ENCODE measurements at regions not wholly inside any gene's neighbourhood (a gene's known extent, or its start where the extent isn't known, plus 50 kb on each side); places are given as distances from the start of the nearest gene placed in this dataset.
A peak's percentile ranks its signal among the peaks of the same experiment; 100 is the strongest.

GRCh38 chr9:88652876-88653275 lies 117.9 kb downstream of the NXNL2 start:
- Mint-ChIP-seq H3K27ac (peak overlapping the region; percentile 53), H3K9me3 (peaks cover 11% of the 10 kb centered on the region), H3K36me3 (no peaks in the 10 kb centered on the region), H3K27me3 (ENCODE audit: low read depth) (no peaks in the 10 kb centered on the region), H3K4me3 (no peak overlapping the region), H3K4me1 (peaks cover 26% of the 10 kb centered on the region)
- no peak for DNase-seq (ENCODE audit: low spot score in 2 of 2, unreplicated experiment in 2 of 2)
- TF ChIP-seq, protein P1, sequence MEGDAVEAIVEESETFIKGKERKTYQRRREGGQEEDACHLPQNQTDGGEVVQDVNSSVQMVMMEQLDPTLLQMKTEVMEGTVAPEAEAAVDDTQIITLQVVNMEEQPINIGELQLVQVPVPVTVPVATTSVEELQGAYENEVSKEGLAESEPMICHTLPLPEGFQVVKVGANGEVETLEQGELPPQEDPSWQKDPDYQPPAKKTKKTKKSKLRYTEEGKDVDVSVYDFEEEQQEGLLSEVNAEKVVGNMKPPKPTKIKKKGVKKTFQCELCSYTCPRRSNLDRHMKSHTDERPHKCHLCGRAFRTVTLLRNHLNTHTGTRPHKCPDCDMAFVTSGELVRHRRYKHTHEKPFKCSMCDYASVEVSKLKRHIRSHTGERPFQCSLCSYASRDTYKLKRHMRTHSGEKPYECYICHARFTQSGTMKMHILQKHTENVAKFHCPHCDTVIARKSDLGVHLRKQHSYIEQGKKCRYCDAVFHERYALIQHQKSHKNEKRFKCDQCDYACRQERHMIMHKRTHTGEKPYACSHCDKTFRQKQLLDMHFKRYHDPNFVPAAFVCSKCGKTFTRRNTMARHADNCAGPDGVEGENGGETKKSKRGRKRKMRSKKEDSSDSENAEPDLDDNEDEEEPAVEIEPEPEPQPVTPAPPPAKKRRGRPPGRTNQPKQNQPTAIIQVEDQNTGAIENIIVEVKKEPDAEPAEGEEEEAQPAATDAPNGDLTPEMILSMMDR (IDR thresholded peaks at IDR 0.05; ENCODE audit: unreplicated experiment) = no peak

DNA sequence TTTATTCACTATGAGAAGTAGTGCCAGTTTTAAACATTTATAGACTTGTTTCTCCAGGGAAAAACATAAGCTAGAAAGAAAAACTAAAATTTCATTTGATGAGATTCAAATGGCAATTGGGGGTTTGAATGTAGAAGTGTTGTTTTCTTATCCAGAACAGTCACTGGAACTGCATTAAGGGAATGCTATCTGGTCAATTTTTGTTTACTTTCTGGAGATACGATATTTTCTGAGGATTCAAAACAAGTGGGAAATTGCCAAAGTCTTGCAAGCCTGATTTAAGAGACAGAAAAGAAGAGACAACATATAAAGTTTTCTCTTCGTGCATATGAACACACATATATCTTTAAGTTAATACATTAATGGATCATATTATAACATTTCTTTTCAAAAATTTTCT lies 118.4 kb downstream of the NXNL2 start:
- no peaks in the 10 kb centered on the region for H3K27me3 Mint-ChIP-seq (ENCODE audit: low read depth)
- peaks cover 11% of the 10 kb centered on the region for H3K9me3 Mint-ChIP-seq
- no peak overlapping the region for H3K27ac Mint-ChIP-seq
- TF ChIP-seq, protein P1 (IDR thresholded peaks at IDR 0.05; ENCODE audit: unreplicated experiment) = no peak
- no peak overlapping the region for H3K4me3 Mint-ChIP-seq
- H3K4me1 Mint-ChIP-seq = peaks cover 31% of the 10 kb centered on the region
- H3K36me3 Mint-ChIP-seq = no peaks in the 10 kb centered on the region
- DNase-seq (ENCODE audit: low spot score in 2 of 2, unreplicated experiment in 2 of 2) = no peak

GRCh38 chr9:88653911-88654310 lies 118.9 kb downstream of the NXNL2 start:
- TF ChIP-seq, protein P1 (IDR thresholded peaks at IDR 0.05; ENCODE audit: unreplicated experiment) = no peak
- H3K9me3 Mint-ChIP-seq = peaks cover 11% of the 10 kb centered on the region
- no peaks in the 10 kb centered on the region for H3K27me3 Mint-ChIP-seq (ENCODE audit: low read depth)
- no peak overlapping the region for H3K4me3 Mint-ChIP-seq
- H3K36me3 Mint-ChIP-seq = no peaks in the 10 kb centered on the region
- no peak overlapping the region for H3K27ac Mint-ChIP-seq
- no peak for DNase-seq (ENCODE audit: low spot score in 2 of 2, unreplicated experiment in 2 of 2)
- H3K4me1 Mint-ChIP-seq = peaks cover 36% of the 10 kb centered on the region

DNA sequence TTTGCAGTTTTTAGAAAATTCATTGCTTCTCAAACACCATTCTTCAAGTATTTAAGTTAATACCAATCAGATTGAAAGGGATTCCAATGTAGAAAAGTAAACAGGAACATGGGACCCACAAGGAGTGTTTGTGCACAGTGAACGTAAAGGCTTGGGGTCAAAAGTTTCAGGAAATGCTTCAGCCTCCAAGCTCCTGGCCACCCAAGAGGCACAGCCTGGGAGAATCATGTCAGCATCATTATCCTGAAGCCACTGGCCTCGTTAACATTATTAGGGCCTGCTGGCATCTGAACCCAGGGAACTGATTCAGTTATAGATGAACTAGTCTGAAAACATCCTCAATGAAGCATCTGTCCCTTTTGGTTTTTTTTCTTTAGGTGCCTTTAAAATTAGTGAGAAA lies 122.9 kb downstream of the NXNL2 start:
- peak overlapping the region; percentile 81 for H3K27ac Mint-ChIP-seq
- H3K27me3 Mint-ChIP-seq (ENCODE audit: low read depth) = no peaks in the 10 kb centered on the region
- peaks cover 28% of the 10 kb centered on the region for H3K4me1 Mint-ChIP-seq
- peaks cover 8% of the 10 kb centered on the region for H3K9me3 Mint-ChIP-seq
- TF ChIP-seq, protein P1 (IDR thresholded peaks at IDR 0.05; ENCODE audit: unreplicated experiment) = no peak
- DNase-seq (ENCODE audit: low spot score in 2 of 2, unreplicated experiment in 2 of 2) = no peak
- no peaks in the 10 kb centered on the region for H3K36me3 Mint-ChIP-seq
- H3K4me3 Mint-ChIP-seq = no peak overlapping the region

GRCh38 chr9:88658311-88658822 lies 123.4 kb downstream of the NXNL2 start:
- Mint-ChIP-seq H3K27ac (peak overlapping the region; percentile 81), H3K36me3 (no peaks in the 10 kb centered on the region), H3K27me3 (ENCODE audit: low read depth) (no peaks in the 10 kb centered on the region), H3K4me3 (no peak overlapping the region), H3K4me1 (peaks cover 24% of the 10 kb centered on the region), H3K9me3 (peaks cover 8% of the 10 kb centered on the region)
- DNase-seq (ENCODE audit: low spot score in 2 of 2, unreplicated experiment in 2 of 2) = no peak
- TF ChIP-seq, protein P1 (IDR thresholded peaks at IDR 0.05; ENCODE audit: unreplicated experiment) = no peak

DNA sequence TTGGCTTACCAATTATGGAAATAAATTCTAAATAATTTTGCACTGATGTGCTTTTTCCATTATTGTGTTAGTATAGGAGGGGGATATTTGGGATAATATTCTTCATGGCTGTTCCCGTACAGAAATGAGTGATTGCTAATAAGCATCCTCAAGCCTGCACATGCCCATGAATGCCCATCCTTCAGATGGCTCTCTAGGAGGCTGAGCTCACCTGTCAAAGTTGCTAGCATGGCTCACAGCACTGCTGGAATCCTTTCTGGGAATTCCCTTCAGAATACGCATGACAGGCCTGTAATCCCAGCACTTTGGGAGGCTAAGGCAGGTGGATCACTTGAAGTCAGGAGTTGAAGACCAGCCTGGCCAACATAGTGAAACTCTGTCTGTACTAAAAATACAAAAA lies 124.1 kb downstream of the NXNL2 start:
- TF ChIP-seq, protein P1 (IDR thresholded peaks at IDR 0.05; ENCODE audit: unreplicated experiment) = no peak
- H3K36me3 Mint-ChIP-seq = no peaks in the 10 kb centered on the region
- DNase-seq (ENCODE audit: low spot score in 2 of 2, unreplicated experiment in 2 of 2) = no peak
- no peaks in the 10 kb centered on the region for H3K27me3 Mint-ChIP-seq (ENCODE audit: low read depth)
- H3K4me3 Mint-ChIP-seq = no peak overlapping the region
- no peak overlapping the region for H3K27ac Mint-ChIP-seq
- H3K4me1 Mint-ChIP-seq = peaks cover 20% of the 10 kb centered on the region
- peaks cover 15% of the 10 kb centered on the region for H3K9me3 Mint-ChIP-seq
